GM10266 (cell line): ENCODE measurements at regions not wholly inside any gene's neighbourhood (a gene's known extent, or its start where the extent isn't known, plus 50 kb on each side); places are given as distances from the start of the nearest gene placed in this dataset.

Source experiments
- DNase-seq: peaks from one replicate; pipeline ENCODE4 v3.0.0; 2012; ENCODE audit errors: extremely low spot score
- TF ChIP-seq, protein P1 (sequence below): IDR thresholded peaks from 2 replicates; pipeline ENCODE4 v1.5.1; 2012; ENCODE audit warnings: mild to moderate bottlenecking, low read depth; ENCODE audit not compliant: control insufficient read depth, insufficient read depth; ENCODE audit errors: missing control alignments

GRCh38 chr7:47647918-47648250 lies 66.0 kb upstream of the TNS3 start:
- TF ChIP-seq, protein P1, sequence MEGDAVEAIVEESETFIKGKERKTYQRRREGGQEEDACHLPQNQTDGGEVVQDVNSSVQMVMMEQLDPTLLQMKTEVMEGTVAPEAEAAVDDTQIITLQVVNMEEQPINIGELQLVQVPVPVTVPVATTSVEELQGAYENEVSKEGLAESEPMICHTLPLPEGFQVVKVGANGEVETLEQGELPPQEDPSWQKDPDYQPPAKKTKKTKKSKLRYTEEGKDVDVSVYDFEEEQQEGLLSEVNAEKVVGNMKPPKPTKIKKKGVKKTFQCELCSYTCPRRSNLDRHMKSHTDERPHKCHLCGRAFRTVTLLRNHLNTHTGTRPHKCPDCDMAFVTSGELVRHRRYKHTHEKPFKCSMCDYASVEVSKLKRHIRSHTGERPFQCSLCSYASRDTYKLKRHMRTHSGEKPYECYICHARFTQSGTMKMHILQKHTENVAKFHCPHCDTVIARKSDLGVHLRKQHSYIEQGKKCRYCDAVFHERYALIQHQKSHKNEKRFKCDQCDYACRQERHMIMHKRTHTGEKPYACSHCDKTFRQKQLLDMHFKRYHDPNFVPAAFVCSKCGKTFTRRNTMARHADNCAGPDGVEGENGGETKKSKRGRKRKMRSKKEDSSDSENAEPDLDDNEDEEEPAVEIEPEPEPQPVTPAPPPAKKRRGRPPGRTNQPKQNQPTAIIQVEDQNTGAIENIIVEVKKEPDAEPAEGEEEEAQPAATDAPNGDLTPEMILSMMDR, result no peak
- DNase-seq, result no peak

DNA sequence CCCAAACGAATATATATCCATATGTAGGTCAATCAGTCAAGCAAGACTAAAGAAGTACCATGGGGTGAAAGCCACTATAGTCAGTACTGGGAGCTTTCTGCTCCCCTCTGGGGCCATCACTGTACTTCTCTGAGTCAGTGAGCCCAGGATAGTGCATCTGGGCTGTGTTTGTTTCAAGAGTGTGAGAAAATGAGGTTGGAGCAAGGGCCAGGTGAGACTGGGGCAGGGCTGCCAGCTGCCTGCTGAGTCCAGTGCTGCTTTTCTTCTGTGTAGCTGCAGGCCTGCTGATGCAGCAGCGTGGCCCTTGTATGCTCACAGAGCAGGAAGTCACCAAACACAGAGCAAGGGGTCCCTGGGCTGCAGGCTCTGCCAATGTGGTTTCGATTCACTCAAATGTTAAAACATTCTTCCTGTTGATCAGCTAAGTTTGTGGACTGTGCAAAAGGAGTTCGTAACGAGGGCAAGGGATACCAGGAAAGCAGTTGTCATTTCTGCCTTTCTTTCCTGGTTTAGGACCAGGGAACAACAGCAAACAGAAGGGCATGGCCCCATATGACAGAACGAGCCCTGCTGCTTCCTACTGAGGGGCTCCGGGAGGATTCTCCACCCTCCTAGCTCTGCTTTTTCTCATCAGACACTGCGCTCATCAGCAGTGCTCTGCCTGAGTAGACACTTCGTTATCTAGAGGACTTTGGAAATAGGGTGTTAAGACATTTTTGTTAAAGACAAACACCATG lies 65.4 kb upstream of the TNS3 start:
- TF ChIP-seq, protein P1, result no peak
- DNase-seq, result no peak

- TF ChIP-seq, protein P1, result no peak
- DNase-seq, result no peak
Measured at GRCh38 chr7:47643716-47644400, 61.9 kb upstream of the TNS3 start.

DNA sequence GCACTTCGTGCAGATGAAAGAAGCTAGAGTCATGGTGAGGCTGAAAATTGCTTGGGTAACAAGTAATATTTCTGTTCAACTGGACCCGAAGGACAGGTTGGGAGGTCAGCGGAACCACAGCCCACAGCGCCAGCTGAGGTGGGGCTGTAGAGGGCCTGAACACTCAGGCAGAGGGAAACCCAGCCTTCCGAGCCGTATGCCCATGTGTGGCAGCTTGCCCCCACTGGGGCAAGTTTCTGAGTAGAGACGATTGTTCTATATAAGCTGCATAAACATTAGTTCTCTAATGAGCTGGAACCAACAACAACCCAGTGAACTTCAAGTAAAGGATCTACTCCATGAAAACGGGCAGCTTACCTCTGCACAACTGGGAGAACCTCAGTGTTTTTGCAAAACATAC lies 58.4 kb upstream of the TNS3 start:
- DNase-seq, result no peak
- TF ChIP-seq, protein P1, result no peak

DNA sequence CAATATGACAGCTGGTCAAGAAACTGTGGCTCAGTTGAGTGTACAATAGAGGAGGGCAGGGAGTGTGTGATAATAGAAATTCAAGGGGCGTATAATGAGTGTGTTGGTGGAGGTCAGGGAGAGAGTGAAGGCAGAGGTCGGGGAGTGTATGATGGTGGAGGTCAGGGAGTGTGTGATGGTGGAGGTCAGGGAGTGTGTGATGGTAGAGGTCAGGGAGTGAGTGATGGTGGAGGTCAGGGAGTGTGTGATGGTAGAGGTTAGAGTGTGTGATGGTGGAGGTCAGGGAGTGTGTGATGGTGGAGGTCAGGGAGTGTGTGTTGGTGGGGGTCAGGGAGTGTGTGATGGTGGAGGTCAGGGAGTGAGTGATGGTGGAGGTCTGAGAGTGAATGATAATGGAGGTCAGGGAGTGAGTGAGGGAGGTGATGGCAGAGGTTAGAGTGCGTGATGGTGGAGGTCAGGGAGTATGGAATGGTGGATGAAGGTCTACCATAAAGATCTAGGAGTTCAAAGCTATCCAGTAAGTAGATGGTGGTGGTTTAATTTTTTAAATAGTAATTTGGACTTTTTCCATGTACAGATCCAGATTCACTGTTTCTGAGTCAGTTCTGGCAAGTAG lies 57.7 kb upstream of the TNS3 start:
- DNase-seq, result no peak
- TF ChIP-seq, protein P1, result no peak

GRCh38 chr7:47638679-47639315 lies 56.9 kb upstream of the TNS3 start:
- TF ChIP-seq, protein P1, result no peak
- DNase-seq, result no peak
